ENCODE measurements at regions not wholly inside any gene's neighbourhood (a gene's known extent, or its start where the extent isn't known, plus 50 kb on each side); places are given as distances from the start of the nearest gene placed in this dataset.
"Not testable (repeated sequence)": the region's sequence is repeated elsewhere in the genome, so short reads cannot be mapped to it uniquely, and the experiment has no call there.

- Mint-ChIP-seq H3K4me1 (peaks cover 0 to 1% (median 0%) of the 10 kb centered on the region in 3 donors), H3K27me3 (peaks cover 1% of the 10 kb centered on the region), H3K27ac (no peak overlapping the region), H3K9me3 (peaks cover 0 to 1% (median 0%) of the 10 kb centered on the region in 3 donors), H3K36me3 (no peaks in the 10 kb centered on the region), H3K4me3 (no peak overlapping the region)
Measured at GRCh38 chr4:152190907-152191306, 345.0 kb downstream of the FBXW7 start.

GRCh38 chr4:152189451-152190179 lies 346.3 kb downstream of the FBXW7 start:
- Mint-ChIP-seq H3K36me3 (no peaks in the 10 kb centered on the region), H3K4me1 (peaks cover 0 to 1% (median 0%) of the 10 kb centered on the region in 3 donors), H3K4me3 (no peak overlapping the region), H3K9me3 (peaks cover 0 to 3% (median 0%) of the 10 kb centered on the region in 3 donors), H3K27ac (peak overlapping the region in 1 of 3 donors; percentile 44), H3K27me3 (peaks cover 1% of the 10 kb centered on the region)

- Mint-ChIP-seq H3K9me3 (peaks cover 4 to 6% (median 4%) of the 10 kb centered on the region in 3 donors), H3K27ac (no peak overlapping the region), H3K4me3 (no peak overlapping the region), H3K36me3 (no peaks in the 10 kb centered on the region), H3K4me1 (peaks cover 0 to 1% (median 0%) of the 10 kb centered on the region in 3 donors), H3K27me3 (peaks cover 1% of the 10 kb centered on the region)
Measured at GRCh38 chr4:152188801-152189200, 347.1 kb downstream of the FBXW7 start.

- Mint-ChIP-seq H3K27me3 (peaks cover 1% of the 10 kb centered on the region), H3K4me3 (no peak overlapping the region), H3K27ac (no peak overlapping the region), H3K9me3 (peaks cover 4% of the 10 kb centered on the region in 3 donors), H3K4me1 (peaks cover 0 to 1% (median 0%) of the 10 kb centered on the region in 3 donors), H3K36me3 (no peaks in the 10 kb centered on the region)
Measured at GRCh38 chr4:152187693-152188092, 348.2 kb downstream of the FBXW7 start.

DNA sequence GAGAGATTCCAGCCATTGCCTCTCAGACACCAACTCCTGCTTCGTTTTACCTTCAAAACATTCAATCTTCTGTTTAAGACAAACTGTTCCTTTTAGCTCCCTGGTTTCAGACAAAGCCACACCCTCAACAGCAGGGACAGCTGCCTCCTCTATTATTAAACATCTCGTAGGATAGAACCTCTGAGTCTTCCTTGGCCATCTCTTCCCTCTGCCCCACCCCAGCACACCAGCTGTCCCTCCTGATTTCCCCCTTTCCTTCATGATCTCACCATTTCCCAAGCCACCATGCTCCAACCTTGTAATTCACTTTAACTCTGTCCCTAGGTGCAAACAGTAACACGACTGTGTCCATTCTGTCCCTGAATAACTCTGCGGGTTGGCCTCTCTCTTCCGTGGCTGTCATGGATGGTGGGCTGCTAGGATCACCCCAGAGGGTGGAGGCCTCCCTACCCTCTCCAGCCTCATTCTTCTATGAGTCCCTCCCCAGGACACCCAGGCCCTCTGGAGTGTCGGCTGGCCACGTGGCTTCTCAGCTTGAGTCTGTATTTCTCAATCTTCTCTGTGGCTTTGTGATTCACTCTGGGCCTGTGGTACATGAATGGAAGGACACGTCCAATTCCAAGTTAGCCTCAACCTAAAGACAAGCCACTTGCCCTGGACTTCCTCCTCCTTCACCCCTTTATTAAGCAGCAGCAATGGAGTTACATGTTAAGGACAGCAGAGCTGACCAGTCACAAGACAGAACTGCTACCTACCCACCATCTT lies 349.9 kb downstream of the FBXW7 start:
- H3K4me1 Mint-ChIP-seq: peaks cover 0 to 1% (median 0%) of the 10 kb centered on the region in 3 donors
- no peaks in the 10 kb centered on the region for H3K27me3 Mint-ChIP-seq
- H3K36me3 Mint-ChIP-seq: no peaks in the 10 kb centered on the region
- peaks cover 4% of the 10 kb centered on the region in 3 donors for H3K9me3 Mint-ChIP-seq
- no peak overlapping the region for H3K27ac Mint-ChIP-seq
- no peak overlapping the region for H3K4me3 Mint-ChIP-seq

DNA sequence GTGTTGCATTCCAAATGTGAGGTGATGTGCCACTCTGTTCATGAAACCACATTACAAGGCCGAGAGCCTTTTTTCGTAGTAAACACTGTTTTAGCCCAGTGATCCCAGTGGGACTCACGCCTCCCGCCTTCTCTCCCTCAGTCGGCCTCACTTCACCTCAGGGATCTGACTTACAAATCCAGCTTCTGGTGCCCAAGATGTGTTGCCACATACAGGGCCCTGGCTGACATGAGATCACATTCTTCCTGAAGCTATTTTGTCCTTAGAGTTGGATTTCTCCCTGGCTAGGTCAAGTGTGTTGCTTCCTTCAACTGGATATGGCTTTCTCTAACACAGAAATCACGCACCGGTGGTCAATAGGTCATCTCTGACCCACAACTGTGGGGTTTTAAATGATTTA lies 354.7 kb downstream of the FBXW7 start:
- H3K9me3 Mint-ChIP-seq: peaks cover 4% of the 10 kb centered on the region in 3 donors
- no peak overlapping the region for H3K4me3 Mint-ChIP-seq
- H3K27me3 Mint-ChIP-seq: peaks cover 1% of the 10 kb centered on the region
- H3K27ac Mint-ChIP-seq: no peak overlapping the region
- no peaks in the 10 kb centered on the region for H3K4me1 Mint-ChIP-seq
- no peaks in the 10 kb centered on the region for H3K36me3 Mint-ChIP-seq

- Mint-ChIP-seq H3K36me3 (no peaks in the 10 kb centered on the region), H3K4me3 (no peak overlapping the region), H3K4me1 (no peaks in the 10 kb centered on the region), H3K9me3 (peaks cover 2 to 4% (median 4%) of the 10 kb centered on the region in 3 donors), H3K27me3 (peaks cover 1% of the 10 kb centered on the region), H3K27ac (no peak overlapping the region)
Measured at GRCh38 chr4:152180369-152180768, 355.5 kb downstream of the FBXW7 start.

DNA sequence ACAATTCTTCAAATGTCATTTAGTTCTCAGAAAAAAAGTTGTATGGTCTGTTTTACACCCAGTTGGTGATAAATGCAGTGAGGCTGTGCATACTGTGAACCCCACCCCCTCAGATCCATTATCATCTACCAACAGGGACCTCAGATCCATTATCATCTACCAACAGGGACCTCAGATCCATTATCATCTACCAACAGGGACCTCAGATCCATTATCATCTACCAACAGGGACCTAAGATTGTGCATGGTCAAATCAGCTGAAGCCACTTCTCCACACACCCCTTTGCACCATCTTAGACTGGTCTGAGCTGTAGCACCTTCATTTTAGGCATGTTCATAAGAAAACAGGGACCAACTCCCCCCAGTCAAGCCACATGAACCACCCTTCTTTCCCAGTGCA lies 358.4 kb downstream of the FBXW7 start:
- H3K36me3 Mint-ChIP-seq, H3K9me3 Mint-ChIP-seq, H3K27me3 Mint-ChIP-seq, H3K4me3 Mint-ChIP-seq, H3K4me1 Mint-ChIP-seq, H3K27ac Mint-ChIP-seq: not testable (repeated sequence)

DNA sequence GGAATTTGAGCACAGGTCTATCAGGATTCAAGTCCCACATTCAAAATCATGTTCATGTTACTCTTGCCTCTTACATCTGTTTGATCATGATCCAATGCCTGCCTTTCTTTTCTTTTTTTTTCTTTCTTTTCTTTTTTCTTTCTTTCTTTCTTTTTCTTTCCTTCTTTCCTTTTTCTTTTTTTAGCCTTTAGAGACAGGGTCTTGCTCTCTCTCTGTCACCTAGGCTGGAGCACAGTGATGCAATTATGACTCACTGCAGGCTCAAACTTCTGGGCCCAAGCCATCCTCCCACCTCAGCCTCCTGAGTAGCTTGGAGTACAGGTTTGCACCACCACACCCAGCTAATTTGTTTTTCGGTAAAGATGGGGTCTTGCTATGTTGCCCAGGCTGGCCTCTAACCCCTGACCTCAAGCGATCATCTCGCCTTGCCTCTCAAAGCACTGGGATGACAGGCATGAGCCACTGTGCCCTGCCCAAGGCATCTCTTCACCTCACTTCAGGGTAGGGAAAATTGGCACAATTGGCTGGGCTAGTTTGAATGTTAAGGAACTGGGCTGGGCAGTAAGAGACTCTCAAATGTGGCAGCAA lies 359.2 kb downstream of the FBXW7 start:
- H3K27me3 Mint-ChIP-seq: peaks cover 1% of the 10 kb centered on the region
- H3K27ac Mint-ChIP-seq: no peak overlapping the region
- H3K36me3 Mint-ChIP-seq: peaks cover under 1% of the 10 kb centered on the region
- no peak overlapping the region for H3K4me3 Mint-ChIP-seq
- no peaks in the 10 kb centered on the region for H3K9me3 Mint-ChIP-seq
- no peaks in the 10 kb centered on the region for H3K4me1 Mint-ChIP-seq

- Mint-ChIP-seq H3K27me3 (peaks cover 1% of the 10 kb centered on the region), H3K27ac (no peak overlapping the region), H3K9me3 (no peaks in the 10 kb centered on the region), H3K36me3 (peaks cover 1% of the 10 kb centered on the region), H3K4me3 (no peak overlapping the region), H3K4me1 (no peaks in the 10 kb centered on the region)
Measured at GRCh38 chr4:152175586-152175985, 360.3 kb downstream of the FBXW7 start.

- Mint-ChIP-seq H3K27me3 (peaks cover 6% of the 10 kb centered on the region), H3K9me3 (peaks cover 0 to 2% (median 0%) of the 10 kb centered on the region in 3 donors), H3K27ac (no peak overlapping the region), H3K4me3 (no peak overlapping the region), H3K36me3 (peaks cover 1% of the 10 kb centered on the region), H3K4me1 (no peaks in the 10 kb centered on the region)
Measured at GRCh38 chr4:152172146-152172545, 363.7 kb downstream of the FBXW7 start.

DNA sequence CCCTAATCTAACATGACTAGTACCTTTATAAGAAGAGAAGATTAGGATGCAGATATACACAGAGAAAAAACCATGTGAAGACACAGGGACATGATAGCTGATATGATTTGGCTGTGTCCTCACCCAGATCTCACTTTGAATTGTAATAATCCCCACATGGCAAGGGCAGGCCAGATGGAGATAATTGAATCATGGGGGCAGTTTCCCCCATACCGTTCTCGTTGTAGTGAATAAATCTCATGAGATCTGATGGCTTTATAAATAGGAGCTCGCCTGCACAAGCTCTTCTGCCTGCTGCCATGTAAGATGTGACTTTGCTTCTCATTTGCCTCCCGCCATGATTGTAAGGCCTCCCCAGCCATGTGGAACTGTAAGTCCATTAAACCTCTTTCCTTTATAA lies 364.3 kb downstream of the FBXW7 start:
- Mint-ChIP-seq H3K27ac (no peak overlapping the region), H3K4me3 (no peak overlapping the region), H3K4me1 (no peaks in the 10 kb centered on the region), H3K36me3 (peaks cover 1% of the 10 kb centered on the region), H3K9me3 (peaks cover 0 to 2% (median 0%) of the 10 kb centered on the region in 3 donors), H3K27me3 (peaks cover 6% of the 10 kb centered on the region)

GRCh38 chr4:152169683-152170082 lies 366.2 kb downstream of the FBXW7 start:
- Mint-ChIP-seq H3K27ac (no peak overlapping the region), H3K4me1 (peaks cover 0 to 1% (median 0%) of the 10 kb centered on the region in 3 donors), H3K4me3 (no peak overlapping the region), H3K27me3 (peaks cover 6% of the 10 kb centered on the region), H3K9me3 (peaks cover 0 to 2% (median 0%) of the 10 kb centered on the region in 3 donors), H3K36me3 (peaks cover 1% of the 10 kb centered on the region)

GRCh38 chr4:152168987-152169616 lies 366.8 kb downstream of the FBXW7 start:
- Mint-ChIP-seq H3K4me3 (no peak overlapping the region), H3K27me3 (peaks cover 6% of the 10 kb centered on the region), H3K4me1 (peaks cover 0 to 1% (median 0%) of the 10 kb centered on the region in 3 donors), H3K9me3 (peaks cover 0 to 2% (median 0%) of the 10 kb centered on the region in 3 donors), H3K27ac (no peak overlapping the region), H3K36me3 (peaks cover 1% of the 10 kb centered on the region)

DNA sequence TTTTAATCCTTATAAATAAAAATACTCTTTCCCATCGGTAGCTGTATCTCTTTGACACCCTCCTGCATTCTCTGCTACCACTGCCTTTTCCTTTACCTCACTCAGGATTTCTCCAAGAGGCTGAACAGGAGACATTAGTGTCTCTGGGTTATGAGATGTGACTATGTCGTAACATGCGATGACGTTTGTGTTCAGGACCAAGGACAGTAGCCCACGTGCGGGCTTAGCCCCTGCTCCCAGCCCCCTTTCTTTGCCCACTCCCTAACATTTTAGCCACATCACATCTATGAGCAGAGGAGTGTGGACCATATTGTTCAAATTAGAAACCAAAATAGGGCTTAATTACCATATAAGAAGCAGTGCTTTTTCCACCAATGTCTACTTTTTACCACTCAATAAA lies 369.3 kb downstream of the FBXW7 start:
- H3K4me1 Mint-ChIP-seq: peaks cover 0 to 1% (median 0%) of the 10 kb centered on the region in 3 donors
- H3K9me3 Mint-ChIP-seq: peaks cover 0 to 2% (median 0%) of the 10 kb centered on the region in 3 donors
- no peak overlapping the region for H3K27ac Mint-ChIP-seq
- H3K27me3 Mint-ChIP-seq: peaks cover 6% of the 10 kb centered on the region
- H3K4me3 Mint-ChIP-seq: no peak overlapping the region
- H3K36me3 Mint-ChIP-seq: no peaks in the 10 kb centered on the region
